Subcutaneous abdominal adipose tissue (tissue), 5 donors: ENCODE measurements at regions not wholly inside any gene's neighbourhood (a gene's known extent, or its start where the extent isn't known, plus 50 kb on each side); places are given as distances from the start of the nearest gene placed in this dataset.

ENCODE experiments used
- H3K27ac ChIP-seq: one replicate; pipeline ENCODE4 v1.7.0; 2013; ENCODE audit warnings: low read depth, mild to moderate bottlenecking, inconsistent platforms, low read length, moderate library complexity
- H3K27me3 ChIP-seq, 5 donors: one replicate each; pipeline ENCODE4 v1.7.0; 2013; ENCODE audit warnings: low read length in 5 of 5, inconsistent platforms in 1 of 5; ENCODE audit not compliant: control insufficient read depth in 5 of 5, insufficient read depth in 4 of 5
- H3K36me3 ChIP-seq, 5 donors: one replicate each; pipeline ENCODE4 v1.7.0; 2013; ENCODE audit warnings: low read length in 5 of 5; ENCODE audit not compliant: control insufficient read depth in 5 of 5, insufficient read depth in 5 of 5
- H3K4me1 ChIP-seq, 5 donors: one replicate each; pipeline ENCODE4 v1.7.0; 2013; ENCODE audit warnings: low read length in 5 of 5, mild to moderate bottlenecking in 3 of 5, moderate library complexity in 1 of 5; ENCODE audit not compliant: control insufficient read depth in 5 of 5, insufficient read depth in 5 of 5
- H3K4me3 ChIP-seq, 5 donors: one replicate each; pipeline ENCODE4 v1.7.0; 2013; ENCODE audit warnings: low read length in 5 of 5, low read depth in 1 of 5
- H3K9ac ChIP-seq, 5 donors: one replicate each; pipeline ENCODE4 v1.7.0; 2013; ENCODE audit warnings: low read length in 5 of 5, mild to moderate bottlenecking in 4 of 5, moderate library complexity in 3 of 5
- H3K9me3 ChIP-seq, 5 donors: one replicate each; pipeline ENCODE4 v1.7.0; 2013; ENCODE audit warnings: low read length in 5 of 5; ENCODE audit not compliant: control insufficient read depth in 5 of 5
- donor health status: healthy.
- donor health status: healthy.
- donor health status: healthy.
- donor health status: healthy.
- donor health status: healthy.

GRCh38 chr20:53688085-53688484 is 94.4 kb upstream of the ZNF217 start:
- Histone ChIP-seq H3K4me1 (peaks cover 1 to 6% (median 4%) of the 10 kb centered on the region in 5 donors), H3K9me3 (no peaks in the 10 kb centered on the region), H3K4me3 (no peak overlapping the region), H3K27me3 (no peaks in the 10 kb centered on the region), H3K27ac (no peak overlapping the region), H3K36me3 (no peaks in the 10 kb centered on the region), H3K9ac (no peak overlapping the region)

GRCh38 chr20:53685070-53685595 is 91.5 kb upstream of the ZNF217 start:
- Histone ChIP-seq H3K27ac (no peak overlapping the region), H3K36me3 (no peaks in the 10 kb centered on the region), H3K9me3 (no peaks in the 10 kb centered on the region), H3K27me3 (no peaks in the 10 kb centered on the region), H3K4me3 (no peak overlapping the region), H3K9ac (no peak overlapping the region), H3K4me1 (peaks cover 0 to 3% (median 0%) of the 10 kb centered on the region in 5 donors)

- Histone ChIP-seq H3K9ac (no peak overlapping the region), H3K9me3 (no peaks in the 10 kb centered on the region), H3K4me1 (peaks cover 0 to 13% (median 10%) of the 10 kb centered on the region in 5 donors), H3K4me3 (no peak overlapping the region), H3K27ac (no peak overlapping the region), H3K36me3 (no peaks in the 10 kb centered on the region), H3K27me3 (no peaks in the 10 kb centered on the region)
Observed at GRCh38 chr20:53683506-53683905, 89.9 kb upstream of the ZNF217 start.

GRCh38 chr20:53681352-53682212 is 87.9 kb upstream of the ZNF217 start:
- no peak overlapping the region for H3K4me3 ChIP-seq
- H3K4me1 ChIP-seq, result peaks cover 0 to 23% (median 14%) of the 10 kb centered on the region in 5 donors
- H3K27ac ChIP-seq, result no peak overlapping the region

GRCh38 chr20:53679597-53680309 is 86.1 kb upstream of the ZNF217 start:
- H3K4me1 ChIP-seq, result peaks cover 0 to 23% (median 14%) of the 10 kb centered on the region in 5 donors
- H3K9ac ChIP-seq, result no peak overlapping the region
- no peaks in the 10 kb centered on the region for H3K9me3 ChIP-seq
- no peak overlapping the region for H3K27ac ChIP-seq
- no peaks in the 10 kb centered on the region for H3K27me3 ChIP-seq
- no peaks in the 10 kb centered on the region for H3K36me3 ChIP-seq
- no peak overlapping the region for H3K4me3 ChIP-seq

More at GRCh38 chr20:53681352-53682212, 87.9 kb upstream of the ZNF217 start:
- Histone ChIP-seq H3K36me3 (no peaks in the 10 kb centered on the region), H3K9me3 (no peaks in the 10 kb centered on the region), H3K9ac (no peak overlapping the region), H3K27me3 (no peaks in the 10 kb centered on the region)

- peaks cover 0 to 23% (median 14%) of the 10 kb centered on the region in 5 donors for H3K4me1 ChIP-seq
- H3K27ac ChIP-seq, result no peak overlapping the region
- H3K36me3 ChIP-seq, result no peaks in the 10 kb centered on the region
- H3K9me3 ChIP-seq, result no peaks in the 10 kb centered on the region
- H3K4me3 ChIP-seq, result no peak overlapping the region
- H3K27me3 ChIP-seq, result no peaks in the 10 kb centered on the region
- no peak overlapping the region for H3K9ac ChIP-seq
Observed at GRCh38 chr20:53678990-53679596, 85.5 kb upstream of the ZNF217 start.

GRCh38 chr20:53678315-53678989 is 84.8 kb upstream of the ZNF217 start:
- Histone ChIP-seq H3K27me3 (no peaks in the 10 kb centered on the region), H3K4me3 (no peak overlapping the region), H3K36me3 (no peaks in the 10 kb centered on the region), H3K4me1 (peaks cover 0 to 23% (median 14%) of the 10 kb centered on the region in 5 donors), H3K9me3 (no peaks in the 10 kb centered on the region), H3K9ac (peak overlapping the region in 1 of 5 donors; percentile 30), H3K27ac (no peak overlapping the region)

- no peaks in the 10 kb centered on the region for H3K27me3 ChIP-seq
- no peak overlapping the region for H3K27ac ChIP-seq
- H3K4me1 ChIP-seq, result peaks cover 0 to 23% (median 14%) of the 10 kb centered on the region in 5 donors
- H3K9me3 ChIP-seq, result no peaks in the 10 kb centered on the region
- H3K36me3 ChIP-seq, result no peaks in the 10 kb centered on the region
- H3K4me3 ChIP-seq, result no peak overlapping the region
- H3K9ac ChIP-seq, result no peak overlapping the region
Observed at GRCh38 chr20:53677447-53678314, 84.0 kb upstream of the ZNF217 start.

- no peaks in the 10 kb centered on the region for H3K9me3 ChIP-seq
- peaks cover 0 to 23% (median 14%) of the 10 kb centered on the region in 5 donors for H3K4me1 ChIP-seq
- no peaks in the 10 kb centered on the region for H3K27me3 ChIP-seq
- H3K9ac ChIP-seq, result no peak overlapping the region
- H3K27ac ChIP-seq, result no peak overlapping the region
- H3K36me3 ChIP-seq, result no peaks in the 10 kb centered on the region
- no peak overlapping the region for H3K4me3 ChIP-seq
Observed at GRCh38 chr20:53676987-53677386, 83.3 kb upstream of the ZNF217 start.
